ENCODE measurements at regions not wholly inside any gene's neighbourhood (a gene's known extent, or its start where the extent isn't known, plus 50 kb on each side); places are given as distances from the start of the nearest gene placed in this dataset.

DNA sequence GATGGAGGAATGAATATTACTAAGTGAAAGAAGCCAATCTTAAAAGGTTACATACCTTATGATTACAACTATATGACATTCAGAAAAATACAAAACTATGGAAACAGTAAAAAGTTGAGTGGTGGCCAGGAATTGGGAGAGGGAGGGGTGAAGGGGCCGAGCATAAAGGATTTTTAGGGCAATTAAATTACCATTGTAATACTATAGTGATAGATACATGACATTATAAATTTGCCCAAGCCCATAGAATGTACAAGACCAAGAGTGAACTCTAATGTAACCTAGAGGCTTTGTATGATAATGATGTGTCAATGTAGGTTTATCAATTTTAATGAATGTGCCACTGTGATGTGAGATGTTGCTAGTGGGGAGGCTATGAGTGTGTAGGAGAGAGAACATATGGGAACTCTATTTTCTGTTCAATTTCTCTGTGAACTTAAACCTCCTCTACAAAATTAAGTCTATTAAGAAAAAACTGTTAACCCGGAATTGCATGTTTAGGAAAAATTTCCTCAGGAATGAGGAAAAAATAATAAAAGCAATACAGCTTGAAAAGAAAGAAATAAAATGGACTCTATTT is 541.9 kb upstream of the UBE2E2 start:
- H3K4me3 ChIP-seq (ENCODE audit: low read depth, low read length) = no peak overlapping the region
- no peaks in the 10 kb centered on the region for H3K36me3 ChIP-seq (ENCODE audit: control insufficient read depth in 2 of 2, insufficient read depth in 1 of 2, low read length in 2 of 2)
- POLR2A ChIA-PET = no interaction called here
- TF ChIP-seq, protein P1, sequence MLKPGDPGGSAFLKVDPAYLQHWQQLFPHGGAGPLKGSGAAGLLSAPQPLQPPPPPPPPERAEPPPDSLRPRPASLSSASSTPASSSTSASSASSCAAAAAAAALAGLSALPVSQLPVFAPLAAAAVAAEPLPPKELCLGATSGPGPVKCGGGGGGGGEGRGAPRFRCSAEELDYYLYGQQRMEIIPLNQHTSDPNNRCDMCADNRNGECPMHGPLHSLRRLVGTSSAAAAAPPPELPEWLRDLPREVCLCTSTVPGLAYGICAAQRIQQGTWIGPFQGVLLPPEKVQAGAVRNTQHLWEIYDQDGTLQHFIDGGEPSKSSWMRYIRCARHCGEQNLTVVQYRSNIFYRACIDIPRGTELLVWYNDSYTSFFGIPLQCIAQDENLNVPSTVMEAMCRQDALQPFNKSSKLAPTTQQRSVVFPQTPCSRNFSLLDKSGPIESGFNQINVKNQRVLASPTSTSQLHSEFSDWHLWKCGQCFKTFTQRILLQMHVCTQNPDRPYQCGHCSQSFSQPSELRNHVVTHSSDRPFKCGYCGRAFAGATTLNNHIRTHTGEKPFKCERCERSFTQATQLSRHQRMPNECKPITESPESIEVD (tag by site-specific recombination; IDR thresholded peaks at IDR 0.05) = no peak
- no peak for TF ChIP-seq ZNF350 (tag by site-specific recombination; IDR thresholded peaks at IDR 0.05)
- TF ChIP-seq, protein P2, sequence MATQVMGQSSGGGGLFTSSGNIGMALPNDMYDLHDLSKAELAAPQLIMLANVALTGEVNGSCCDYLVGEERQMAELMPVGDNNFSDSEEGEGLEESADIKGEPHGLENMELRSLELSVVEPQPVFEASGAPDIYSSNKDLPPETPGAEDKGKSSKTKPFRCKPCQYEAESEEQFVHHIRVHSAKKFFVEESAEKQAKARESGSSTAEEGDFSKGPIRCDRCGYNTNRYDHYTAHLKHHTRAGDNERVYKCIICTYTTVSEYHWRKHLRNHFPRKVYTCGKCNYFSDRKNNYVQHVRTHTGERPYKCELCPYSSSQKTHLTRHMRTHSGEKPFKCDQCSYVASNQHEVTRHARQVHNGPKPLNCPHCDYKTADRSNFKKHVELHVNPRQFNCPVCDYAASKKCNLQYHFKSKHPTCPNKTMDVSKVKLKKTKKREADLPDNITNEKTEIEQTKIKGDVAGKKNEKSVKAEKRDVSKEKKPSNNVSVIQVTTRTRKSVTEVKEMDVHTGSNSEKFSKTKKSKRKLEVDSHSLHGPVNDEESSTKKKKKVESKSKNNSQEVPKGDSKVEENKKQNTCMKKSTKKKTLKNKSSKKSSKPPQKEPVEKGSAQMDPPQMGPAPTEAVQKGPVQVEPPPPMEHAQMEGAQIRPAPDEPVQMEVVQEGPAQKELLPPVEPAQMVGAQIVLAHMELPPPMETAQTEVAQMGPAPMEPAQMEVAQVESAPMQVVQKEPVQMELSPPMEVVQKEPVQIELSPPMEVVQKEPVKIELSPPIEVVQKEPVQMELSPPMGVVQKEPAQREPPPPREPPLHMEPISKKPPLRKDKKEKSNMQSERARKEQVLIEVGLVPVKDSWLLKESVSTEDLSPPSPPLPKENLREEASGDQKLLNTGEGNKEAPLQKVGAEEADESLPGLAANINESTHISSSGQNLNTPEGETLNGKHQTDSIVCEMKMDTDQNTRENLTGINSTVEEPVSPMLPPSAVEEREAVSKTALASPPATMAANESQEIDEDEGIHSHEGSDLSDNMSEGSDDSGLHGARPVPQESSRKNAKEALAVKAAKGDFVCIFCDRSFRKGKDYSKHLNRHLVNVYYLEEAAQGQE (tag by site-specific recombination; IDR thresholded peaks at IDR 0.05) = no peak
- TF ChIP-seq ZNF837 (tag by site-specific recombination; IDR thresholded peaks at IDR 0.05) = no peak
- TF ChIP-seq, protein P3, sequence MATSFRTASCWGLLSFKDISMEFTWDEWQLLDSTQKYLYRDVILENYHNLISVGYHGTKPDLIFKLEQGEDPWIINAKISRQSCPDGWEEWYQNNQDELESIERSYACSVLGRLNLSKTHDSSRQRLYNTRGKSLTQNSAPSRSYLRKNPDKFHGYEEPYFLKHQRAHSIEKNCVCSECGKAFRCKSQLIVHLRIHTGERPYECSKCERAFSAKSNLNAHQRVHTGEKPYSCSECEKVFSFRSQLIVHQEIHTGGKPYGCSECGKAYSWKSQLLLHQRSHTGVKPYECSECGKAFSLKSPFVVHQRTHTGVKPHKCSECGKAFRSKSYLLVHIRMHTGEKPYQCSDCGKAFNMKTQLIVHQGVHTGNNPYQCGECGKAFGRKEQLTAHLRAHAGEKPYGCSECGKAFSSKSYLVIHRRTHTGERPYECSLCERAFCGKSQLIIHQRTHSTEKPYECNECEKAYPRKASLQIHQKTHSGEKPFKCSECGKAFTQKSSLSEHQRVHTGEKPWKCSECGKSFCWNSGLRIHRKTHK (tag by site-specific recombination; IDR thresholded peaks at IDR 0.05) = no peak
- TF ChIP-seq KLF10 (tag by site-specific recombination; IDR thresholded peaks at IDR 0.05) = no peak
- no peak for TF ChIP-seq KLF16 (tag by site-specific recombination; IDR thresholded peaks at IDR 0.05)
- no peak for TF ChIP-seq ZNF548 (tag by site-specific recombination; IDR thresholded peaks at IDR 0.05)
- TF ChIP-seq KLF1 (tag by site-specific recombination; IDR thresholded peaks at IDR 0.05) = no peak
- TF ChIP-seq, protein P4, sequence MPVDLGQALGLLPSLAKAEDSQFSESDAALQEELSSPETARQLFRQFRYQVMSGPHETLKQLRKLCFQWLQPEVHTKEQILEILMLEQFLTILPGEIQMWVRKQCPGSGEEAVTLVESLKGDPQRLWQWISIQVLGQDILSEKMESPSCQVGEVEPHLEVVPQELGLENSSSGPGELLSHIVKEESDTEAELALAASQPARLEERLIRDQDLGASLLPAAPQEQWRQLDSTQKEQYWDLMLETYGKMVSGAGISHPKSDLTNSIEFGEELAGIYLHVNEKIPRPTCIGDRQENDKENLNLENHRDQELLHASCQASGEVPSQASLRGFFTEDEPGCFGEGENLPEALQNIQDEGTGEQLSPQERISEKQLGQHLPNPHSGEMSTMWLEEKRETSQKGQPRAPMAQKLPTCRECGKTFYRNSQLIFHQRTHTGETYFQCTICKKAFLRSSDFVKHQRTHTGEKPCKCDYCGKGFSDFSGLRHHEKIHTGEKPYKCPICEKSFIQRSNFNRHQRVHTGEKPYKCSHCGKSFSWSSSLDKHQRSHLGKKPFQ (tag by site-specific recombination; IDR thresholded peaks at IDR 0.05) = no peak
- TF ChIP-seq, protein P5, sequence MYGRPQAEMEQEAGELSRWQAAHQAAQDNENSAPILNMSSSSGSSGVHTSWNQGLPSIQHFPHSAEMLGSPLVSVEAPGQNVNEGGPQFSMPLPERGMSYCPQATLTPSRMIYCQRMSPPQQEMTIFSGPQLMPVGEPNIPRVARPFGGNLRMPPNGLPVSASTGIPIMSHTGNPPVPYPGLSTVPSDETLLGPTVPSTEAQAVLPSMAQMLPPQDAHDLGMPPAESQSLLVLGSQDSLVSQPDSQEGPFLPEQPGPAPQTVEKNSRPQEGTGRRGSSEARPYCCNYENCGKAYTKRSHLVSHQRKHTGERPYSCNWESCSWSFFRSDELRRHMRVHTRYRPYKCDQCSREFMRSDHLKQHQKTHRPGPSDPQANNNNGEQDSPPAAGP (tag by site-specific recombination; IDR thresholded peaks at IDR 0.05) = no peak
- TF ChIP-seq ZNF175 (tag by site-specific recombination; IDR thresholded peaks at IDR 0.05) = no peak
- TF ChIP-seq, protein P6, sequence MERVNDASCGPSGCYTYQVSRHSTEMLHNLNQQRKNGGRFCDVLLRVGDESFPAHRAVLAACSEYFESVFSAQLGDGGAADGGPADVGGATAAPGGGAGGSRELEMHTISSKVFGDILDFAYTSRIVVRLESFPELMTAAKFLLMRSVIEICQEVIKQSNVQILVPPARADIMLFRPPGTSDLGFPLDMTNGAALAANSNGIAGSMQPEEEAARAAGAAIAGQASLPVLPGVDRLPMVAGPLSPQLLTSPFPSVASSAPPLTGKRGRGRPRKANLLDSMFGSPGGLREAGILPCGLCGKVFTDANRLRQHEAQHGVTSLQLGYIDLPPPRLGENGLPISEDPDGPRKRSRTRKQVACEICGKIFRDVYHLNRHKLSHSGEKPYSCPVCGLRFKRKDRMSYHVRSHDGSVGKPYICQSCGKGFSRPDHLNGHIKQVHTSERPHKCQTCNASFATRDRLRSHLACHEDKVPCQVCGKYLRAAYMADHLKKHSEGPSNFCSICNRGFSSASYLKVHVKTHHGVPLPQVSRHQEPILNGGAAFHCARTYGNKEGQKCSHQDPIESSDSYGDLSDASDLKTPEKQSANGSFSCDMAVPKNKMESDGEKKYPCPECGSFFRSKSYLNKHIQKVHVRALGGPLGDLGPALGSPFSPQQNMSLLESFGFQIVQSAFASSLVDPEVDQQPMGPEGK (tag by site-specific recombination; IDR thresholded peaks at IDR 0.05) = no peak
- TF ChIP-seq, protein P7, sequence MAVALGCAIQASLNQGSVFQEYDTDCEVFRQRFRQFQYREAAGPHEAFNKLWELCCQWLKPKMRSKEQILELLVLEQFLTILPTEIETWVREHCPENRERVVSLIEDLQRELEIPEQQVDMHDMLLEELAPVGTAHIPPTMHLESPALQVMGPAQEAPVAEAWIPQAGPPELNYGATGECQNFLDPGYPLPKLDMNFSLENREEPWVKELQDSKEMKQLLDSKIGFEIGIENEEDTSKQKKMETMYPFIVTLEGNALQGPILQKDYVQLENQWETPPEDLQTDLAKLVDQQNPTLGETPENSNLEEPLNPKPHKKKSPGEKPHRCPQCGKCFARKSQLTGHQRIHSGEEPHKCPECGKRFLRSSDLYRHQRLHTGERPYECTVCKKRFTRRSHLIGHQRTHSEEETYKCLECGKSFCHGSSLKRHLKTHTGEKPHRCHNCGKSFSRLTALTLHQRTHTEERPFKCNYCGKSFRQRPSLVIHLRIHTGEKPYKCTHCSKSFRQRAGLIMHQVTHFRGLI (tag by site-specific recombination; IDR thresholded peaks at IDR 0.05) = no peak
- CTCF ChIA-PET = no interaction called here
- no peaks in the 10 kb centered on the region for H3K4me1 ChIP-seq (ENCODE audit: control insufficient read depth, insufficient read depth, low read length)
- no peak overlapping the region for H3K27ac ChIP-seq (ENCODE audit: extremely low read depth, low read depth, low read length)
- H3K9me3 ChIP-seq (ENCODE audit: control insufficient read depth, insufficient read depth, low read depth, low read length) = no peaks in the 10 kb centered on the region

Measured in HEK293 (cell line).